Testis (tissue), 2 donors: ENCODE measurements at regions not wholly inside any gene's neighbourhood (a gene's known extent, or its start where the extent isn't known, plus 50 kb on each side); places are given as distances from the start of the nearest gene placed in this dataset.

Source experiments
- DNase-seq: peaks from one replicate; pipeline ENCODE4 v3.0.0-alpha.2; 2019
- H3K27ac ChIP-seq, 2 donors: fragments of 200-600 bp; sonication (generic); one replicate each; pipeline ENCODE4 v1.5.1; 2019
- H3K27me3 ChIP-seq: fragments of 200-600 bp; sonication (generic); one replicate; pipeline ENCODE4 v1.5.1; 2019
- H3K36me3 ChIP-seq: fragments of 200-600 bp; sonication (generic); one replicate; pipeline ENCODE4 v1.5.1; 2017; ENCODE audit warnings: low read depth; ENCODE audit errors: missing control alignments
- H3K4me1 ChIP-seq: fragments of 200-600 bp; sonication (generic); one replicate; pipeline ENCODE4 v1.5.1; 2019
- H3K4me3 ChIP-seq, 2 donors: fragments of 200-600 bp; sonication (generic); one replicate each; pipeline ENCODE4 v1.5.1; 2017 to 2019
- H3K9me3 ChIP-seq: fragments of 200-600 bp; sonication (generic); one replicate; pipeline ENCODE4 v1.5.1; 2017
- POLR2A ChIP-seq: fragments of 450-650 bp; IDR thresholded peaks from one replicate; pipeline ENCODE4 v1.6.1; 2017; ENCODE audit warnings: antibody characterized with exemption, mild to moderate bottlenecking, moderate library complexity
- WGBS, 2 donors: methylation state at CpG; one replicate each; pipeline ENCODE4 v1.1.5; 2018; 5-methylcytosine and 5-hydroxymethylcytosine counted together
- intact Hi-C: fragments of 100-400 bp; cut with DNase I; formaldehyde crosslinking; loops from one replicate; pipeline ENCODE4 v1.15.1; 2023; ENCODE audit warnings: low total_unique reads
- TF ChIP-seq, protein P1 (sequence below), 3 experiments: fragments of 450-650 bp in 2 of 3; fragments of 200-600 bp in 1 of 3; sonication (generic) in 1 of 3; IDR thresholded peaks; one replicate each; pipeline ENCODE4 v1.5.1; 2016 to 2019; ENCODE audit warnings: antibody characterized with exemption in 3 of 3, mild to moderate bottlenecking in 2 of 3, moderate library complexity in 1 of 3

DNA sequence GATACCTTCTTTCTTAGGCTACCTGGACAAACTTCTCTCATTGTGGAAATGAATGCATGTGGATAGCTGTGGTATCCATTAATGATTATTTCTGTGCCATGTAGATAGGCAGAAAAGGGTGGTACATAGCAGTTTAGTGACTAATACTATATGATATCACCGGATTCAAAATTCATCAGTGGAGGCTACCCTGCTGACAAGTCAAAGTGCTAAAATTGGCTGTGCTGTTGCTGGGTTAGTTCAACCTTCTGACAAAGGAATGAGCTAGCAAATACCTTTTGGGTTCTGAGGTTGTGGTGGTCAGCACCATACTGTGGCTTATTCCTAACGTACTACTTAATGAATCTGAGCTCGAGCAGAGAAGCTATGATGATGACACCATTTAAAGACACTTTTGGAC, 109.1 kb downstream of the TFAP2B start:
- intact Hi-C loops = no loop called here
- Histone ChIP-seq H3K27me3 (no peaks in the 10 kb centered on the region), H3K36me3 (no peaks in the 10 kb centered on the region), H3K4me1 (no peaks in the 10 kb centered on the region), H3K4me3 (no peak overlapping the region), H3K27ac (no peak overlapping the region), H3K9me3 (no peaks in the 10 kb centered on the region)
- WGBS, 2 donors = 57 to 86% methylated on average over 3 of the region's 3 CpGs
- TF ChIP-seq, protein P1, sequence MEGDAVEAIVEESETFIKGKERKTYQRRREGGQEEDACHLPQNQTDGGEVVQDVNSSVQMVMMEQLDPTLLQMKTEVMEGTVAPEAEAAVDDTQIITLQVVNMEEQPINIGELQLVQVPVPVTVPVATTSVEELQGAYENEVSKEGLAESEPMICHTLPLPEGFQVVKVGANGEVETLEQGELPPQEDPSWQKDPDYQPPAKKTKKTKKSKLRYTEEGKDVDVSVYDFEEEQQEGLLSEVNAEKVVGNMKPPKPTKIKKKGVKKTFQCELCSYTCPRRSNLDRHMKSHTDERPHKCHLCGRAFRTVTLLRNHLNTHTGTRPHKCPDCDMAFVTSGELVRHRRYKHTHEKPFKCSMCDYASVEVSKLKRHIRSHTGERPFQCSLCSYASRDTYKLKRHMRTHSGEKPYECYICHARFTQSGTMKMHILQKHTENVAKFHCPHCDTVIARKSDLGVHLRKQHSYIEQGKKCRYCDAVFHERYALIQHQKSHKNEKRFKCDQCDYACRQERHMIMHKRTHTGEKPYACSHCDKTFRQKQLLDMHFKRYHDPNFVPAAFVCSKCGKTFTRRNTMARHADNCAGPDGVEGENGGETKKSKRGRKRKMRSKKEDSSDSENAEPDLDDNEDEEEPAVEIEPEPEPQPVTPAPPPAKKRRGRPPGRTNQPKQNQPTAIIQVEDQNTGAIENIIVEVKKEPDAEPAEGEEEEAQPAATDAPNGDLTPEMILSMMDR (IDR thresholded peaks at IDR 0.05) = no peak
- DNase-seq = no peak

DNA sequence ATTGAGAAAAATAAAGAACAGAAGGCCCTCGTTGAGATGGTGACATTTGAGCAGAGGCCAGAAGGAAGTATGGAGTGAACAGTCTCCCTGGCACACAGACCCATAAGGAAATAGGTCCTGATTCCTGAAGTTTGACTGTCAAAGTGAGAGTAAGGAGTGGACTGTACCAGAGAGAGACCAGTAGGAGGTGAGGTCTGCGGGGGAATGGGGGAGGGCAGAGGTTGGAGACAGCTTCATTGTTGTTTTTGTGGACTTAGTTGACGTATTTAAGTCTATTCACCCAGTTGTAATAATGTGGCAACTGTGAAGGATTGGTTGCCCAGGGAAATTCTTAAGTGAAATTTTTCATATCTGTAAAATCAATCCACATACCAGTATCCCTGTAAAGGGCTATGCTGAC, 110.7 kb downstream of the TFAP2B start:
- Histone ChIP-seq H3K27me3 (no peaks in the 10 kb centered on the region), H3K4me3 (no peak overlapping the region), H3K9me3 (no peaks in the 10 kb centered on the region), H3K36me3 (no peaks in the 10 kb centered on the region), H3K27ac (no peak overlapping the region), H3K4me1 (no peaks in the 10 kb centered on the region)
- intact Hi-C loops = no loop called here
- no peak for TF ChIP-seq POLR2A
- TF ChIP-seq, protein P1 (IDR thresholded peaks at IDR 0.05) = no peak
- DNase-seq = no peak
- WGBS, 2 donors = 73% methylated on average over 3 of the region's 3 CpGs

DNA sequence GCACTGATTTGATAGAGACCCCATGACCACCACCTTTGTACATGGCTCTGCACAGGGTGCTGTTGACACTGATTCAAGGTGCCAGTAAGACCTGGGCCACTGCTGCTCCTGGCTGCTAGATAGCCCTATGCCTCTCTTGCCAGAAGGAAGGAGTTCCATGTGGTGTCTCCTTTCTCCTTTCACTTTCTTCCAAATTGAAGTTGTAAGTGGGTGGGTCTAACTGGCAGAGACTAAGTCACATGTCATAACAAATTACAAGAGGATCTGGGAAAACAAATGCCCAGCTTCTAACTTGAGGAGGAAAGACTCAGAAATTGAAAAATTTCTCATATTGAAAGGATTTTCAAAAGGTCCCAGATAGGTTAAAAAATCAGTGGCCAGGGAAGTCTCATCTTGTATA, 116.8 kb downstream of the TFAP2B start:
- Histone ChIP-seq H3K27ac (no peak overlapping the region), H3K27me3 (no peaks in the 10 kb centered on the region), H3K4me3 (no peak overlapping the region), H3K4me1 (no peaks in the 10 kb centered on the region), H3K36me3 (no peaks in the 10 kb centered on the region), H3K9me3 (no peaks in the 10 kb centered on the region)
- TF ChIP-seq, protein P1 (IDR thresholded peaks at IDR 0.05) = no peak
- no peak for TF ChIP-seq POLR2A
- no peak for DNase-seq
- intact Hi-C loops = no loop called here

DNA sequence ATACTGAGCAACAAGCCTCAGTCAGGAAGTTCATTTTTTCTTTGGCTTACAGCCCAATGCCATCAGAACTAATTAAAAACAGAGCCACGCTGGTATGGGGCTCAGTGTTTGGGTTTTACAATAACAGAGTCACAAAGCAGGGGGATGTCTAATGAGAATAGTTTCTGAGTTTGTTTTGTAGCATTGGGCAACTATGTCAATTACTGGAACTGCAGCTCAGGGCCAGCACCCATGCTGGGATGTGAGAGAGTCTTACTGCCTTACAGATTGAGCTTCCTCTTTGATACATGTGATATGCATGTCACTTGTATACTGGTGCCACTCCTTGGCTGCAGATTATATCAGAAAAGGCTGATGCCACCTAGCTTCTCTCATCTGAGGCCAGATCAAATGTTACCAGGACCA, 117.6 kb downstream of the TFAP2B start:
- Histone ChIP-seq H3K4me3 (no peak overlapping the region), H3K27ac (no peak overlapping the region), H3K4me1 (no peaks in the 10 kb centered on the region), H3K36me3 (no peaks in the 10 kb centered on the region), H3K27me3 (no peaks in the 10 kb centered on the region), H3K9me3 (no peaks in the 10 kb centered on the region)
- no peak for TF ChIP-seq POLR2A
- TF ChIP-seq, protein P1 (IDR thresholded peaks at IDR 0.05) = no peak
- 13 to 16% methylated on average over 1 of the region's 1 CpG for whole genome bisulfite sequencing, 2 donors
- intact Hi-C loops = no loop called here
- DNase-seq = no peak

DNA sequence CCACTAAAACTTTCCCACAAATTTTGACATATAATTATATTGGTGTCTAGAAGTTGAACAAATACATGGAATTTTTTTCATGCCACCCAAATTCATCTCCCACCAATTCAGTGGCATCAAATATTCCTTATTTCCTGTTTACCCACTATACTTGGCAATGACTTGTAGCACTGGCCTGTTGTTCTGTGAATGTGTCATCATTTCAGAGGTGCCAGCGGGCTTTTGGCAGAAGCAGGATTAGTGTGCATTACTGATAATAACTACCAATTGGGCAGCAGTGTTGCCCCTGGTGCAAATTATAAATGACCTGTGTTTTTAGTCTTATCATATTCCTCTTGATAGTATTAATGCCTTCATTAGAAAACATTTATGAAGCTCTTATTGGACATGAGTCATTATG, 121.3 kb downstream of the TFAP2B start:
- H3K36me3 ChIP-seq = no peaks in the 10 kb centered on the region
- H3K4me1 ChIP-seq = no peaks in the 10 kb centered on the region
- DNase-seq = no peak
- TF ChIP-seq, protein P1 (IDR thresholded peaks at IDR 0.05) = no peak
- TF ChIP-seq POLR2A = no peak
- H3K27ac ChIP-seq = no peak overlapping the region
- WGBS, 2 donors = 80 to 100% methylated on average over 1 of the region's 1 CpG
- no peaks in the 10 kb centered on the region for H3K27me3 ChIP-seq
- intact Hi-C loops = no loop called here
- H3K9me3 ChIP-seq = no peaks in the 10 kb centered on the region
- H3K4me3 ChIP-seq = no peak overlapping the region
